HCT116 (cell line): ENCODE measurements at regions not wholly inside any gene's neighbourhood (a gene's known extent, or its start where the extent isn't known, plus 50 kb on each side); places are given as distances from the start of the nearest gene placed in this dataset.

Source experiments
- ATAC-seq: fragments of 200-7000 bp; cut with Tn5 transposase; 2 replicates; pipeline ENCODE4 v1.9.1; 2020; ENCODE audit warnings: mild to moderate bottlenecking, moderate library complexity
- BruUV-seq: library from RNA; stranded (reverse); fragments of 400-500 nt; replicated peaks from 2 replicates; lab custom pipeline; 2021; lab: Mats Ljungman, UMichigan
- CTCF ChIA-PET: fragments of 300-600 bp; sonication (Branson Sonifier 250); formaldehyde crosslinking; loops from one replicate; lab custom pipeline; 2021; ENCODE audit warnings: antibody characterized with exemption; lab: Charles Lee
- POLR2A ChIA-PET: fragments of 300-600, 350-600 bp; sonication (Branson Sonifier 250); formaldehyde crosslinking; loops from one replicate; lab custom pipeline; 2021; ENCODE audit warnings: antibody characterized with exemption; lab: Charles Lee
- RAD21 ChIA-PET, 2 experiments: fragments of 300-600 bp; sonication (Branson Sonifier 250); formaldehyde crosslinking; loops; one replicate each; lab custom pipeline; 2023; ENCODE audit warnings: low total read pairs in 2 of 2; ENCODE audit not compliant: uncharacterized antibody in 2 of 2, unreplicated experiment in 2 of 2, low non-redundant PET in 1 of 2; lab: Charles Lee
- DNase-seq: peaks from one replicate; pipeline ENCODE4 v3.0.0-alpha.2; 2010; ENCODE audit warnings: low read depth, low spot score
- H2AFZ ChIP-seq: fragments of 200-600 bp; shearing (Covaris generic), sonication (generic); 2 replicates; pipeline ENCODE4 v1.6.1; 2017; ENCODE audit warnings: low read depth, mixed run types, mixed read lengths, antibody characterized with exemption, low read length; ENCODE audit not compliant: poor library complexity, severe bottlenecking
- H3K27ac ChIP-seq: 2 replicates; pipeline ENCODE4 v1.5.1; 2012; ENCODE audit warnings: low read depth, low read length
- H3K27me3 ChIP-seq: fragments of 200-600 bp; sonication (generic); 2 replicates; pipeline ENCODE4 v1.6.1; 2016; ENCODE audit warnings: mixed run types, low read length, mixed read lengths; ENCODE audit not compliant: insufficient read depth
- H3K36me3 ChIP-seq, 2 experiments: fragments of 200-500 bp in 1 of 2; fragments of 200-600 bp in 1 of 2; sonication (Bioruptor generic) in 1 of 2; sonication (generic) in 1 of 2; 2 replicates each; pipeline versions ENCODE4 v1.5.1 to v1.6.1; 2014 to 2016; ENCODE audit warnings: low read length in 2 of 2, inconsistent platforms in 1 of 2, mixed read lengths in 1 of 2, mixed run types in 1 of 2; ENCODE audit not compliant: insufficient read depth in 2 of 2, control insufficient read depth in 1 of 2
- H3K4me1 ChIP-seq, 2 experiments: fragments of 200-600 bp in 1 of 2; sonication (generic) in 1 of 2; 2 replicates each; pipeline versions ENCODE4 v1.5.1 to v1.6.1; 2012 to 2017; ENCODE audit warnings: low read length in 2 of 2, inconsistent platforms in 1 of 2, mild to moderate bottlenecking in 1 of 2, mixed read lengths in 1 of 2, mixed run types in 1 of 2, moderate library complexity in 1 of 2; ENCODE audit not compliant: insufficient read depth in 2 of 2, control insufficient read depth in 1 of 2
- H3K4me2 ChIP-seq: fragments of 200-600 bp; sonication (generic); 2 replicates; pipeline ENCODE4 v1.6.1; 2017; ENCODE audit warnings: mixed run types, low read length, mixed read lengths
- H3K4me3 ChIP-seq, 2 experiments: fragments of 200-600 bp in 1 of 2; sonication (generic) in 1 of 2; replicated peaks in 1 of 2; 2 replicates each; pipeline ENCODE4 v1.5.1; 2011 to 2016; ENCODE audit warnings: low read length in 2 of 2, control low read depth in 1 of 2, low read depth in 1 of 2, mild to moderate bottlenecking in 1 of 2, mixed read lengths in 1 of 2, mixed run types in 1 of 2
- H3K79me2 ChIP-seq: fragments of 200-600 bp; sonication (generic); 2 replicates; pipeline ENCODE4 v1.6.1; 2017; ENCODE audit warnings: mild to moderate bottlenecking, mixed run types, low read length, moderate library complexity, mixed read lengths; ENCODE audit not compliant: insufficient read depth
- H3K9ac ChIP-seq: fragments of 200-600 bp; sonication (generic); 2 replicates; pipeline ENCODE4 v1.6.1; 2016; ENCODE audit warnings: low read length, mixed read lengths
- H3K9me2 ChIP-seq: fragments of 200-600 bp; sonication (generic), shearing (Covaris generic); 2 replicates; pipeline ENCODE4 v1.6.1; 2017; ENCODE audit warnings: mixed run types, mild to moderate bottlenecking, moderate library complexity; ENCODE audit not compliant: insufficient read depth
- H3K9me3 ChIP-seq, 2 experiments: fragments of 200-500 bp in 1 of 2; fragments of 200-600 bp in 1 of 2; sonication (Bioruptor generic) in 1 of 2; sonication (generic) in 1 of 2; 2 replicates each; pipeline ENCODE4 v1.6.1; 2014 to 2017; ENCODE audit warnings: low read length in 2 of 2, mixed read lengths in 2 of 2, inconsistent platforms in 1 of 2, low read depth in 1 of 2, mild to moderate bottlenecking in 1 of 2, mixed run types in 1 of 2, moderate library complexity in 1 of 2; ENCODE audit not compliant: control insufficient read depth in 1 of 2, insufficient read depth in 1 of 2
- H4K20me1 ChIP-seq: fragments of 200-600 bp; sonication (generic), shearing (Covaris generic); 2 replicates; pipeline ENCODE4 v1.6.1; 2017; ENCODE audit warnings: mixed run types, mild to moderate bottlenecking, moderate library complexity; ENCODE audit not compliant: insufficient read depth
- CBX3 ChIP-seq: IDR thresholded peaks from 2 replicates; pipeline ENCODE4 v1.6.1; 2012; ENCODE audit warnings: low read depth
- CTCF ChIP-seq, 3 experiments: fragments of 200-600 bp in 1 of 3; sonication (generic) in 1 of 3; IDR thresholded peaks in 2 of 3; conservative IDR thresholded peaks in 1 of 3; 2 replicates each; pipeline ENCODE4 v1.5.1; 2012 to 2017; ENCODE audit warnings: low read depth in 2 of 3, low read length in 2 of 3, antibody characterized with exemption in 1 of 3, borderline replicate concordance in 1 of 3, control low read depth in 1 of 3, mild to moderate bottlenecking in 1 of 3, mixed read lengths in 1 of 3, mixed run types in 1 of 3, moderate library complexity in 1 of 3; ENCODE audit not compliant: insufficient read depth in 1 of 3
- EGR1 ChIP-seq: IDR thresholded peaks from 2 replicates; pipeline ENCODE4 v1.6.1; 2012; ENCODE audit warnings: low read depth
- EZH2 ChIP-seq: fragments of 200-600 bp; sonication (generic); IDR thresholded peaks from 2 replicates; pipeline ENCODE4 v1.6.1; 2017; ENCODE audit warnings: antibody characterized with exemption, mixed run types
- EZH2phosphoT487 ChIP-seq: fragments of 200-600 bp; IDR thresholded peaks from 2 replicates; pipeline ENCODE4 v1.6.1; 2018; ENCODE audit warnings: antibody characterized with exemption, borderline replicate concordance
- FOSL1 ChIP-seq: IDR thresholded peaks from 2 replicates; pipeline ENCODE4 v1.6.1; 2012; ENCODE audit warnings: low read depth
- JUND ChIP-seq: IDR thresholded peaks from 2 replicates; pipeline ENCODE4 v1.6.1; 2012
- POLR2A ChIP-seq: IDR thresholded peaks from 2 replicates; pipeline ENCODE4 v1.7.0; 2011; ENCODE audit warnings: borderline replicate concordance; ENCODE audit not compliant: insufficient read depth, insufficient read length; ENCODE audit errors: extremely low read depth
- POLR2AphosphoS5 ChIP-seq: IDR thresholded peaks from 2 replicates; pipeline ENCODE4 v1.6.1; 2011; ENCODE audit warnings: mild to moderate bottlenecking, low read depth, low read length, moderate library complexity
- RAD21 ChIP-seq: IDR thresholded peaks from 2 replicates; pipeline ENCODE4 v1.6.1; 2012; ENCODE audit warnings: low read depth, mild to moderate bottlenecking
- SP1 ChIP-seq: IDR thresholded peaks from 2 replicates; pipeline ENCODE4 v1.6.1; 2012; ENCODE audit warnings: low read depth
- SRF ChIP-seq: IDR thresholded peaks from 2 replicates; pipeline ENCODE4 v1.6.1; 2012; ENCODE audit warnings: low read depth
- TCF7L2 ChIP-seq: IDR thresholded peaks from 2 replicates; pipeline ENCODE4 v1.7.0; 2011; ENCODE audit warnings: borderline replicate concordance, inconsistent platforms; ENCODE audit not compliant: insufficient read depth, insufficient read length; ENCODE audit errors: extremely low read depth
- ZBTB33 ChIP-seq: IDR thresholded peaks from 2 replicates; pipeline ENCODE4 v1.6.1; 2011; ENCODE audit warnings: mild to moderate bottlenecking, low read length, moderate library complexity; ENCODE audit not compliant: insufficient replicate concordance; ENCODE audit errors: extremely low read depth
- ZFX ChIP-seq: fragments of 450-650 bp; IDR thresholded peaks from 2 replicates; pipeline ENCODE4 v1.6.1; 2017
- intact Hi-C: fragments of 100-400 bp; cut with micrococcal nuclease; formaldehyde crosslinking; loops from 2 replicates; pipeline ENCODE4 v1.10.0; 2022
- TF ChIP-seq, protein P1 (sequence below): IDR thresholded peaks from 2 replicates; pipeline ENCODE4 v1.6.1; 2012
- TF ChIP-seq, protein P2 (sequence below): IDR thresholded peaks from 2 replicates; pipeline ENCODE4 v1.6.1; 2012

DNA sequence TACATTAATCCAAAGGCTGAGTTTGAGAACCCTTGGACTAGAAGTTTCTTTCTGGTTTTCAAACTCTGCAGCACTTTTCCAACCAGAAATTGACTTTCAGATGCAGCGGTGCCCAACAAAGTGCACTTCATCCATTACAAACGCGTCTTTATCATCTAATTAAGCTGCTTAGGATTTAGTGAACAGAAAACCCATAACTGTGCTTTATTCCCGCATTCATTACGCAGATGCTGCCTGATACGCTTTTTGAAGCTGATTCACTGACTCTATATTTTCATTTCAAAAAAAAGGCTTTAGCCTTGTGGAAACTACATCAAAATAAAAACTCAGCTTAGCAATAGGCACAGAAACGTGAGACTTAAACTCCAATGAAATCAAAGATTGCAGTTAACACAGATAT is 69.8 kb upstream of the CTXND1 start:
- no TSS peak for BruUV-seq
- no peak for ATAC-seq
- Histone ChIP-seq H4K20me1 (no peaks in the 10 kb centered on the region), H3K79me2 (no peaks in the 10 kb centered on the region), H3K9me2 (no peaks in the 10 kb centered on the region), H3K4me2 (no peak overlapping the region), H3K9ac (no peak overlapping the region), H3K36me3 (no peaks in the 10 kb centered on the region), H3K9me3 (0 out of 4 replicates have a peak, but pooled peaks cover 0 to 5% of the 10 kb centered on the region in 2 experiments), H2AFZ (no peak overlapping the region), H3K4me3 (no peak overlapping the region), H3K27me3 (peaks cover 2% of the 10 kb centered on the region; the same call in 1 of the 2 replicates), H3K27ac (no peak overlapping the region), H3K4me1 (no peaks in the 10 kb centered on the region)
- no peak for DNase-seq
- no peak for TF ChIP-seq EZH2phosphoT487
- no peak for TF ChIP-seq POLR2A
- TF ChIP-seq, protein P1, sequence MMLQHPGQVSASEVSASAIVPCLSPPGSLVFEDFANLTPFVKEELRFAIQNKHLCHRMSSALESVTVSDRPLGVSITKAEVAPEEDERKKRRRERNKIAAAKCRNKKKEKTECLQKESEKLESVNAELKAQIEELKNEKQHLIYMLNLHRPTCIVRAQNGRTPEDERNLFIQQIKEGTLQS: no peak
- no peak for TF ChIP-seq ZBTB33
- no peak for TF ChIP-seq CBX3
- TF ChIP-seq, protein P2, sequence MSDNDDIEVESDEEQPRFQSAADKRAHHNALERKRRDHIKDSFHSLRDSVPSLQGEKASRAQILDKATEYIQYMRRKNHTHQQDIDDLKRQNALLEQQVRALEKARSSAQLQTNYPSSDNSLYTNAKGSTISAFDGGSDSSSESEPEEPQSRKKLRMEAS: no peak
- no peak for TF ChIP-seq TCF7L2
- no peak for TF ChIP-seq EZH2
- TF ChIP-seq FOSL1: no peak
- no peak for TF ChIP-seq SRF
- TF ChIP-seq SP1: no peak
- TF ChIP-seq ZFX: no peak
- TF ChIP-seq CTCF (IDR thresholded peaks at IDR 0.05 in 2 of 3, conservative IDR thresholded peaks at IDR 0.05 in 1 of 3; ENCODE audit: borderline replicate concordance in 1 of 3, insufficient read depth in 1 of 3, low read depth in 2 of 3, low read length in 2 of 3): no peak
- TF ChIP-seq POLR2AphosphoS5: no peak
- TF ChIP-seq EGR1: no peak
- TF ChIP-seq RAD21: no peak
- TF ChIP-seq JUND: no peak
- ChIA-PET RAD21 (no interaction called here), CTCF (interaction anchor here (1.6 kb wide), 1 partner anchor 12 kb away, joined by 5 read pairs; no protein-coding TSS in a partner anchor), POLR2A (no interaction called here)
- intact Hi-C loops: no loop called here
